HG03342 (cell line): ENCODE measurements at regions not wholly inside any gene's neighbourhood (a gene's known extent, or its start where the extent isn't known, plus 50 kb on each side); places are given as distances from the start of the nearest gene placed in this dataset.

Experiments used
- ATAC-seq: cut with Tn5 transposase; IDR thresholded peaks from one replicate; pipeline ENCODE4 v1.9.1; 2021; ENCODE audit warnings: mild to moderate bottlenecking, moderate library complexity; ENCODE audit not compliant: unreplicated experiment

DNA sequence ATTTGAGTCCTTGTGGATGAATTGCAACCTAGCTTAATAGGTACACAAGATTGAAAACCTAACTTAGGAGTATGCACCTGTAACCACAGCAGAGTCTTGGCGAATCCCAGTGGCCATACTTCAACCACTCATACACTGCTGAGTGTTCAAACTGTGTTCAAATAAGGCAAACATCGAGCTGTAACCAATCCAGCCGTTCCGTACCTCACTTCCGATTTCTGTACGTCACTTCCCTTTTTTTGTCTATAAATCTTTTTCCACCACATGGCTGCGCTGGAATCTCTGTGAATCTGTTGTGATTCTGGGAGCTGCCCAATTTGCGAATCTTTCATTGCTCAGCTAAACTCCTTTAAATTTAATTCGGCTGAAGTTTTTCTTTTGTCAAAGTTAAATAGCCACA is 190.6 kb downstream of the MAF start:
- no peak for ATAC-seq

- no peak for ATAC-seq
Observed at GRCh38 chr16:79408355-79408754, 192.2 kb downstream of the MAF start.

DNA sequence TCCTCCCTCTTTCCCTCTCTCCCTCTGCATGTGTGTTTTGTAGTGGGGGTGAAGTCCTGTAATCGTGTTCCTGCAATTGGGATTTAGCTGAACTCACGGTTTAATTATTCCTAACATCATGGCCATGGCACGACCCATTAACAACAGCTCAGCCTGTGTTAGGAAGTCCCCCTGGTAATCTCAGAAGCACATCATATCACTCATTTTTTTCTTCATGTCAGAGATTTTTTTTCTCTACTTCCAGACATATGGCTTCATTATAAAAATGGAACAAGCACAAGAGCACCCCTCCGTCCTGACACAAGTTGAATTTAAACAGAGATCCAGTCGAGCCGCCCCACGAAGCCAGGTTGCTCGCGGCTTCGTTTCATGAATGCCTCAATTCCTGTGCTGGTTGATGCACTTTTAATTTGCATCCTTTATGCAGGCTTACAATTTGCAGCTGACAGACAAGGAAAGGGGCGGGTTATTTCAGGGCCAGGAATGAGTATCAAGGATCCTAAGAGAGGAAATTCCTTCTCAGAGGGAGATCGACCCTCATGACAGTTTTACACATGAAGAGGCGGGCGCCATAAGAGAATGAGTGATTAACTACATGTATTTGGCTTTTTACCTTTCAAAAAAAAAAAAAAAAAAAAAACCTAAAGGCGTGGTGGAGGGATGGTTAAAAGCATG is 192.9 kb downstream of the MAF start:
- no peak for ATAC-seq

DNA sequence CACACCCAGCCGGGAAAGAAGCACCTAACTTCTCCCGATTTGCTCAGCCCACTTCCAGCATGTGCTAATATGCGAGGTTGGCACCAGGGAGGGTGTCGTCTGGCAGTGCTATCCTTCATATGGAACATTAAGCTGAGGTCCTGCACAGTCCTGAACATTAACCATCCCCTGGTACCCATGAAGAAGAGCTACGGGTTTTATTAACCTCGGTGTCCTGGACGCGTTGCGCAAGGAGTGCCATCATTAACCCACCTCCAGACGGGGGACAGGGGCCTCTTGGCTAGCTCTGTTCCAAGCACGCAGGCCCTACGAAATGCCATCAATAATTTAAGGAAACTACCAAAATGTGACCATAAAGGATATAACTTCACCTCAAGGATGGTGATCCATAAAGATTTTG is 193.5 kb downstream of the MAF start:
- ATAC-seq = no peak

- ATAC-seq = no peak
Observed at GRCh38 chr16:79404571-79404970, 196.0 kb downstream of the MAF start.

GRCh38 chr16:79403534-79403933 is 197.0 kb downstream of the MAF start:
- ATAC-seq = no peak

DNA sequence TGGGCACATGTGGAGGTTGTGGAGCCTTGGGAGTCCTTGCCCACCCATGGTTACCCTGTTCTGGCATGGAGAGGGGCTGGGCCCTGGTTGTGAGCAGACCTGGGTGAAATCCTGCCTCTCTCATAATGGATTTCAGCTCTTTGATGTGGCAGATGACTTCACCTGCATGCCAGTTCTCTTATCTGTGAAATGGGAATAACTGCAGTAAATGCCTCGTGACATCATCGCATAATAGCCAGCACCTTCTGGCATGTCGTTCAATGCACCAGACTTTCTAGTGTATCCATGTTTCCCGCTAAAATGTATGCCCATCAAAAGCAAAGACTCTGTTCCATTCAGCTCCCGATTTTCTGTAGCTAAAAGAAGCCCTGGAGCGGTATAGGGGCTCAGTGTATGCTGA is 197.6 kb downstream of the MAF start:
- no peak for ATAC-seq

DNA sequence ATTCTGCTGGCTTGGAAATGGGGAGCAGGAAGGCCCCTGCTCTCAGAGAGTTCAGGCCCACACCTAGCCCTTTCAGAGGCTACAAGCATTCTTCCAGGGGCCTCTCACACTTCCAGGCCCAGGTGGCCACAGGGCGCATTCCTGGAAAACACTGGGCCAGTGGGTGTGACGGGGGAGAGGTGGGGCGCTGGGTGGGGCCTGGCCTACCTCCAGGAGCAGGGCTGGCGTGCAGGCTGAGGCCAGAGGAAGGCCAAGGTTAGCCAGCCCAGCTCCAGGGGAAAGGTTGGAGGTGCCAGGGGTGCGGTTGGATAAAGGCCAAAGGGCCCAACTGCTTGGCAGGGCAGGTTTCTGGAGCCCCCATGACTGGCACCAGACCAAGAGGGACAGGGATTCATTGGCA is 198.2 kb downstream of the MAF start:
- no peak for ATAC-seq

- no peak for ATAC-seq
Observed at GRCh38 chr16:79401782-79402181, 198.8 kb downstream of the MAF start.

DNA sequence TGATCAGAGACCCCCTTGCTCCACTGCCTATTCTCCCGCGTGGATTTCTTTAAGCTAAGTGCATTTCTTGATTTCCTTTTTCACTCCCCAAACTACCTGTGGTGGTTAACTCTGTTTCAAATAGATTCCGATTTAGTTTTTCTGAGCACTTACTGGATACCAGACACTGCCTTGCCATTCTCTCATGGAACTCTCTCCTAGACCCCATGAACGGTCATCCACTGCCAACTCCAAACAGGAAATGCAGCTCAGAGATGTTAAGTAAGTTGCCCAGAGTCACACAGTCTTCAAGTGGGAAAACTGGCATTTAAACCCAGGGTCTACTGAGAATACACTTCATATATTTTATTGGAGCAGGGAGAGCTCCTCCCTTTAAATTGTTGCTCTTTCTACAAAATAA is 199.4 kb downstream of the MAF start:
- ATAC-seq = no peak

DNA sequence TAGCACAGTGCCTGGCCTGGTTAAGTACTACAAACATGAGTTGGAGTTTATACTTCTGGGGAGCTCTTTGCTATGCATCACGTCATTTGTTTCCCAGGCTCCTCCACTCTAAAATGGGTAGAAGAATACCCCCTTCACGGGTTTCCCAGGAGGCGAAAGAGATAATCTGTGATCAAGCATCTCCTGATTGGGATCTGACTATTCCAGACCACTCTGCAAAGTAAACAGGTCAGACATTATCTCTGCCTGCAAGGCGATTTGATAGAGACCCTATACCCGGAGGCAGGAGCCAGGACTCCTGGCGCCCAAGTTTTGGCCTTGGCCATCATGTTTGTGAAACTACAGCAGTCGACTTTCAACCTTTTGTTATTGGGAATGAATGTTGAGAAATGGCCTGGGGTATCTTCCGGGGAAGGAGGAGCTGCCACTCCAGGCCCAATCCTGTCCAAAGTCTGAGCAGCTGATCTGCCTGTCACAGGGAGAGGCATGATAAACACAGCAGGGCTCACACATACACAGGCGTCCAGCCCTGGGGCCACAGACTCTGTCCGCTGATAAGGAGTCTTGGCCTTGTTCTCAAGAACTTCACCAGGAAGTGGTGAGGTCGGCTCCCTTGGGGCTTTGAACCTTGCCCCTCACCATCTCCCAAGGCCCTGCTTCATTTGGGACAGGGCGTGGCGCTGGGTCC is 199.9 kb downstream of the MAF start:
- no peak for ATAC-seq

DNA sequence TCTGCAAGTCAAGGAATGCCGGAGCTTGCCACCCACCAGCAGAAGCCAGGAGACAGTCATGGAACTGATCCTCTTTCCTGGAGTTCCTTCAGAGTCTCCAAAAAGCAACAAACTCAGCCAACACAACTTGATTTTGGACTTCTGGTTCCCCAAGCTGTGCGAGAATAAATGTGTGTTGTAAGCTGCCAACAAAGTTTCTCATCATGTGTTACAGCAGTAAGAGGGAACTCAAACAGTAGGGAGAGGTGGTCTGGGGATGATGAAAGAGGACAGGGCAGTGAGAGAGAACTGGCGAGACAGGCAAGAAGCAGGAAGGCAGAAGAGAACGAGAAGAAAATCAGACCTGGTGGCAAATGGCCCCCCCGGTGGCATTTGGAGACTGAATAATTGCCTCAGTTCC is 204.9 kb downstream of the MAF start:
- no peak for ATAC-seq

- no peak for ATAC-seq
Observed at GRCh38 chr16:79394206-79394605, 206.3 kb downstream of the MAF start.

GRCh38 chr16:79393564-79393963 is 207.0 kb downstream of the MAF start:
- ATAC-seq = no peak

- ATAC-seq = no peak
Observed at GRCh38 chr16:79393127-79393526, 207.4 kb downstream of the MAF start.

DNA sequence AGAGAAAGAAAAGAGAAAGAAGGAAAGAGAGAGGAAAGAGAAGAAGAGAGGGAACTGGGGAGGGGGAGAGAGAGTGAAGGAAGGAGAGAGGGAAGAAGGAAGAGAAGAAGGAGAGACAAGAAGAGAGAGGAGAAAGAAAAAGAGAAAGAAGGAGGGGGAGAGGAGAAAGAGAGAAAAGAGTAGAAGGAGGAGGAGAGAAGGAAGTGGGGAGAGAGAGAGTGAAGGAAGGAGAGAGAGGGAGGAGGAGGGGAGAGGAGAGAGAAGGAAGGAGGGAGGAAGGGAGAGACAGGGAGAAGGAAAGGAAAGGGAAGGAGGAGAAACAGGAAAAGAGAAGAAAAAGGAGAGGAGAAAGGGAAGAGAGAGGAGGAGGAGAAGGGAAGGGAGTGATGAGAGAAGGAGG is 208.5 kb downstream of the MAF start:
- ATAC-seq = no peak

- ATAC-seq = no peak
Observed at GRCh38 chr16:79391395-79391794, 209.1 kb downstream of the MAF start.

DNA sequence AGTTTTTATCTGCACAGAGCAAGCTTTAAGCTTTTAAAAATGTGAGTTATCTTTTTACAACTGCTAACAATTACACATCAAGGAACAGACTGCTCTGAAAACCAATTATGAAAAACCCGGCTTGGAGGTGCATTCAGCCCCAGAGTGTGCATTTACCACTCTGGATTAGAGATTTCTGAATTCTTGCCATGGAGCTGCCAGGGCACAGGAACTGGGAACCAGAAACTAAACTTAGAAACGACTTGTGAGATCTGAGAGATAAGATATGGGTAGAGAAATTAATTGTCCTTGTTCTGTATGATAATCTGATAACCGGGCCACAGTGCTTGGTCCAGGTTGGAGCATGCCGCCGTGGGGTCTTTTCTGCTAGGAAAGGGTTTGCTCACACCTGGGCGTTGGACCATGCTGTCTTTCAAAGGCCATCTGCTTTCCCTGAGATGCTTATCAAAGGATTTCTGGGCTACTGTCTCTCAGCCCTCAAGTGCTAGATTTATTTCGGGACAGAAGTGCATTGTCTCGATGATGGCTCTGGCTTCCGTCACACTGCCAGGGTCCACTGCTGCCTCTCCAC is 210.0 kb downstream of the MAF start:
- ATAC-seq = no peak

GRCh38 chr16:79388396-79388795 is 212.1 kb downstream of the MAF start:
- ATAC-seq = no peak

DNA sequence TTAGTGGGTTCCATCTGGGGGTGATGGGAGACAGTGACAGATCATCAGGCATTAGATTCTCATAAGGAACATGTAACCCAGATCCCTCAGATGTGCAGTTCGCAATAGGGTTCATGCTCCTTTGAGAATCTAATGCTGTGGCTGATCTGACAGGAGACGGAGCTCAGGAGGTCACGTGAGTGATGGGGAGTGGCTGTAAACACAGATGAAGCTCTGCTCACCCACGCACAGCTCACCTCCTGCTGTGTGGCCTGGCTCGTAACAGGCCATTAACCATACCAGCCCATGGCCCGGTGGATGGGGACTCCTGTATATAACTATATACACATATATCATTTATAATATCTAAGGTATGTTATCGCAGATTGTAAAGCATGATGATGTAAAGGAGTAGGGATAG is 214.2 kb downstream of the MAF start:
- no peak for ATAC-seq

DNA sequence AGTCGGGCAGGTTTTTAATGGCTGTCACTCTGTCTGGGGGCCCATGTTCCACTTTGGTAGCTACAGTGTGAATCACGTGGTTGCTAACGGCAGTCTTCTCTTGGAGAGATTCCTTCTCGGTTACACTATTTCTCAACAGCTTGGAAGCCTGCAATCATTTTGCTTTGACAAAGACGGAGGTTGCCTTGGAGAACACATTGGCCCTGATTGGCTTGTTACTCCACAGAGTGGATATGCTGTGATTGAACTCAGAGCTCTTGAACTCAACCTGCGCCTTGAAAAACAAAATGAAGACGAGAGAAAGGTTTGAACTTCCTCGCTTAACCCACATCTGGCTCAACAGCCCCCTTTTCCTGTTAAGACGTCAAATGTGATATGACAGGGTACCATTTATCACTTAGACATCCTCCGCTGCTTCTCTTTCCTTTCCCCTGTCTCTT is 218.9 kb downstream of the MAF start:
- ATAC-seq = no peak

- no peak for ATAC-seq
Observed at GRCh38 chr16:79380995-79381602, 219.4 kb downstream of the MAF start.
